ENCODE measurements at regions not wholly inside any gene's neighbourhood (a gene's known extent, or its start where the extent isn't known, plus 50 kb on each side); places are given as distances from the start of the nearest gene placed in this dataset.

DNA sequence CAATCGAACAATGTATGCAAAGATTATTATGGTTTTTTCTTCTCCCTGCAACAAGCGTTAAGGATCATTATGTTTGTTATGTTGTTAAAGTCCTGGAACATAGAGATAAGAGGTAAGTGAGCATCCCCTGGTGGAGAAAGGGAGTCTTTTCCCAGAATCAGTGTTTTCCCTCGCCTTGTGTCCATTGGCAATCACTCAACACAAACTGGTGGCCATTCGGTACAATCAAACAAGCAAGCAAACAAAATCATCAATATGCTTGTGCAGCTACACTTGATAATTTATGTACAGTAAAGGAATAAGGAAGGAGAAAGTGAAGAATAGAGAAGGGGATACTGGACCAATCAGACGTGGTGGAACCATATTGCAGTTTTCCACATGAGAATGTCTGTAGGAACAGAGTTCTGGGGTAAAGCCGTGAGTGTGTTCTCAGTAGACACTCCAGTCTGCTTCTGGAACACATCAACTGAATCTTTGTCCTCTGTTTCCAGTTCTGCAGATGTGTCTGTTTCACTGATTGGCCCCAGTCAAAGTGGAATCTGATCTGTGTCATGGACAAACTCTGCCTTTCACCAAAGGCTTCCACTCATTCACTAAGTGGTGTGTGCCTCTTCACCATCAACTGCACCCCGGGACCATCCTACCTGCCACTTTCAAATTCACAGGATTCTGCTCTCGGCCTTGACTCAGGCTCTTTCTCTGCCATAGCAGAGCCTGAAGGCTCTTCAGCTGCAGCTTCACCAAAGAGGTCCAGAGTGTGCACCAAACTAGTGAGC is 169.5 kb downstream of the AHSP start:
- peak; percentile 71 for DNase-seq
- no peaks in the 10 kb centered on the region for H3K27me3 ChIP-seq (ENCODE audit: control insufficient read depth, insufficient read depth, low read length)
- no peaks in the 10 kb centered on the region for H3K36me3 ChIP-seq (replicated peaks; ENCODE audit: control insufficient read depth, insufficient read depth, low read length)
- no peak overlapping the region for H3K4me3 ChIP-seq (ENCODE audit: insufficient read depth, low read depth, low read length)

DNA sequence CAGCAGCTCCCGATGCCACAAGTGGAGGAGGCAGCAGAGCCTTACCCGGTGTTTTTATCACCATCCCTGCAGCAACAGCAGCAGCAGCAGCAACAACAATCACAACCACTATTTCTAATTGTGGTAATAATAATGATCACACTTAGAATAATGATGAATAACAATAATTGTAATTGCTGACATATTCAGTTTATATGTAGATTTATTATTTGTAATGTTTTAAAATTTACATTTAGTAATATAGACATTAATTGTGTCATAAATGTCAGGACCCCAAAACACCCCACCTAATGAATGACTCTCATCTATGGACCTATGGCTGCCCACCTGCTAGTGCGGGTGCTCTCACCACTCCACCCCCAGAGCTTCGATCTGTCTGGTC is 170.0 kb downstream of the AHSP start:
- H3K27me3 ChIP-seq (ENCODE audit: control insufficient read depth, insufficient read depth, low read length) = no peaks in the 10 kb centered on the region
- H3K36me3 ChIP-seq (replicated peaks; ENCODE audit: control insufficient read depth, insufficient read depth, low read length) = peaks cover 2% of the 10 kb centered on the region
- DNase-seq = no peak
- no peak overlapping the region for H3K4me3 ChIP-seq (ENCODE audit: insufficient read depth, low read depth, low read length)

DNA sequence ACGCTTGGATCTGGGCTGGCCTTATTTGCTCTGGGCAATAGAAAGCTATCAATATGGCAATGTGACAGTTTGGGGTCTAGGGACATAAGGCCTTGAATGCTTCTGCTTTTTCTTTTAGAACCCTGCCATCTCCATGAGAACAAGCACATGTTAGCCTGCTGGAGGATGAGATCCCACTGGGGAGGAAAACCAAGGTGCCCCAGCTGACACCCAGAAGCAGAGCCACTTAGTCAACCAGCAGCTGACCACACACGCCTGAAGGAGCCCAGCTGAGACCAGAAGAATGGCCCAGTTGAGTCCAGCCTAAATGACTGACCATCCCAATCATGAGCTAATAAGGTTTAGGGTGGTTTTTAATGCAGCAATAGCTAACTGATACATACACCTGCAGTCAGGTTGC is 171.2 kb downstream of the AHSP start:
- no peak overlapping the region for H3K4me3 ChIP-seq (ENCODE audit: insufficient read depth, low read depth, low read length)
- no peak for DNase-seq
- H3K27me3 ChIP-seq (ENCODE audit: control insufficient read depth, insufficient read depth, low read length) = no peaks in the 10 kb centered on the region
- peaks cover 9% of the 10 kb centered on the region for H3K36me3 ChIP-seq (replicated peaks; ENCODE audit: control insufficient read depth, insufficient read depth, low read length)

DNA sequence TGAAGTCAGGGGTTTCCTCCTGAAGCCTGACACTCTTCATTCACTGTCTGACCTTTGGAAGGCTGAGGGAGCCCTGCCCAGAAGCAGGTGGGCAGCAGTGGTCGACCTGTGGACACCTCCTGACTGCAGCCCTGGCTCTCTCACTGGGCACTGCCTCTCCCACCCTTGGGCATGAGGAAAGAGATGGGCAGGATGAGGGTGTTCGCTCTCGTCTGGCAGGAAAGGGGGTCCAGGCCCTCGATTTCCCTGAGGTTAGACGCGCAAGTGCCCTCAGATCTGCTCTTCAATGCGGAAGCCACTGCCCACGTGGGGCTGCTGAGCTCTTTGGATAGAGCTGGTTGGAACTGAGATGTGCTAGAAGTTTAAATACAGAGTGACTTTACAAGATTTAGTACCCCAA is 171.9 kb downstream of the AHSP start:
- H3K27me3 ChIP-seq (ENCODE audit: control insufficient read depth, insufficient read depth, low read length) = no peaks in the 10 kb centered on the region
- no peak for DNase-seq
- H3K4me3 ChIP-seq (ENCODE audit: insufficient read depth, low read depth, low read length) = no peak overlapping the region
- H3K36me3 ChIP-seq (replicated peaks; ENCODE audit: control insufficient read depth, insufficient read depth, low read length) = peaks cover 11% of the 10 kb centered on the region

DNA sequence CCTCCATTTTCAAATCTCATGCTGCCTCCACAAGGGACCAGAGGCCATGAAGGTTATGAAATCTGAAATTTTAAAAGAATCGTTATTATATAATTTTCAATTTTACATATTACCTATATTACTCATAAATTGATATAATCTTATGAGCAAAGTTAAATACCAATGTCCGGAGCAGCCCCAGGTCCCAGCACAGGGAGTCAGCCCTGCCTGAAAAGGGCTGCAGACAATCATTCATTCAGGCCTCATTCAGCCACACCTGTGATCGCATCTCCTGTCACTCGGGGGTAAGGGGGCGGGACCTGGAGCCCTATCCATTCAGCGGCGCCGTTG is 172.5 kb downstream of the AHSP start:
- Histone ChIP-seq H3K27me3 (ENCODE audit: control insufficient read depth, insufficient read depth, low read length) (no peaks in the 10 kb centered on the region), H3K4me3 (ENCODE audit: insufficient read depth, low read depth, low read length) (peak overlapping the region; percentile 81), H3K36me3 (replicated peaks; ENCODE audit: control insufficient read depth, insufficient read depth, low read length) (peaks cover 11% of the 10 kb centered on the region)
- no peak for DNase-seq

DNA sequence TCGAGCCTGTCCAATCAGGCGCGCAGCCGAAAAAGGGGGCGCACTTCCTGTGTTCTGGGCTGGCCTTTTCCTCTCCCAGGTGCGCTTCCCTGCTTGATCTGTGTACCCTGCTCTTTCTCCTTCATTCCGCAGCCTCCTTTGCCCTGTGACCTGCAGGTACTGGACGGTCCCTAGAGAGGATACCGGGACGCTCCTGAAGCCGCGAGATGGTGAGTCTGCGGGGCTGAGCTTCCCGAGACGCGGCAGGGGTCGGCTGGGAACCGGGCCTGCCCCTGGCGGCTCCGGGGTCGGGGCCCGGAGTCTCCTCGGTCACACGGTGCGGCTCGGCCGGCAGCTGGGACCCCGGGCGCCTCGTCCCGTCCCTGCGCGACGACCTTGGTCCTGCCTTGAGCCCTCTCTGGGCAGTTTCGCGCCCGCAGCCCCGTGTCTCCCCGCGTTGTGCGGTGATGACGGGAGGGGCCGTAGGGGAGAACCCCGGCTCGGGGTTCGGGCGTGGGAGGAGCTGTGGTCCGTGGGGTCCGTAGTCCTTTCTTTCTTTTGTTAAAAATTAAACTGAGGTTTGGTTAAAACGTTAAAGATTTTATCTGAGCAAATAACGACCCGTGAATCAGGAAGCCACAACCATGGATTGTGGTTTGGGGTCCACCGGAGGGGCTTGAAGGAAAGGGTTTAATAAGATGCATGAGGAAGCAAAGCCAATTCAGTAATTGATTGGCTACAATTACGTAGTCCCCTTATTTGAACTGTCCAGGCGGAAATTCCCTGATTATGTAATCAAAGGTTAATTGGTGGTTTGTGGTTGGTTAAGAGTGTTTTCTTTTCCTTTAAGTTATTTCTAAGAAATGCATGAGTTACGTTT is 172.8 kb upstream of the ZNF267 start:
- Histone ChIP-seq H3K4me3 (ENCODE audit: insufficient read depth, low read depth, low read length) (peak overlapping the region; percentile 81), H3K36me3 (replicated peaks; ENCODE audit: control insufficient read depth, insufficient read depth, low read length) (peaks cover 11% of the 10 kb centered on the region), H3K27me3 (ENCODE audit: control insufficient read depth, insufficient read depth, low read length) (no peaks in the 10 kb centered on the region)
- peak; percentile 93 for DNase-seq

DNA sequence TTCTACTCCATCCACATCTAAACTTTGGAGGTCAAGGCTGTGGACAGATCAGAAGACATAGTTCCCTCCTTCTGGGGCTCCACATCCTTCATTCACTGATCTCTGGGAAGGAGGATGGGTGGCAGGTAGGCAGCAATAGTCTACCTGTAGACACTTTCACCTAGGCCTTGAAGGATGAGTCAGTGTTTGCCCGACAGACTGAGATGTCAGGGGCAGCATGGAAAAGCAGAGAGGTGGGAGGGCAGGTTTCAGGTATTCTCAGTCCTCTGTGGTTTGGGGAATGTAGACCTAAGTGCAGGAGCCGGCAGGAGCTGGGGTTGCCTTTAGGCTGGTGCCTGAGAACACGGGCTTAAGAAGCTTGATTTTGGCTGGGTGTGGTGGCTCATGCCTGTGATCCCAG is 171.9 kb upstream of the ZNF267 start:
- Histone ChIP-seq H3K4me3 (ENCODE audit: insufficient read depth, low read depth, low read length) (no peak overlapping the region), H3K36me3 (replicated peaks; ENCODE audit: control insufficient read depth, insufficient read depth, low read length) (peaks cover 13% of the 10 kb centered on the region)

DNA sequence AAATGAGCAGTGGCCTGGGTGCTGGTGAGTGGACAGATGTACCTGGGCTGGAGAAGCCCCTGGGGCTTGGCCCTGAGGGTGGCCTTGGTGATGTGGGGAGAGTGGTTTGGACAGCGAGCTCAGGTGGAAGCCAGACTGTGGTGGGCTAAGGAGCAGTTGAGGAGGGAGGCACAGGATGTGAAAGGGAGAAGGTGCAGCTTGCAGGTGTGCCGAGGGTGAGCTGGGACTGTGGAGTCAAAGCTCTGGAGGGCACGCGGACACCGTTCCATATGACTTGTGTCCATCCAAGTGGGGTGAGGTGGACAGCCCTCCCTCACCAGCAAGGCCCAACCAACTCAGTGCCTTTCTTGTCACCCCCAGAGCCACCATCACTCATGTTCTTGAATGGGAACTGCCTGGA is 170.8 kb upstream of the ZNF267 start:
- no peak for DNase-seq
- Histone ChIP-seq H3K4me3 (ENCODE audit: insufficient read depth, low read depth, low read length) (no peak overlapping the region), H3K36me3 (replicated peaks; ENCODE audit: control insufficient read depth, insufficient read depth, low read length) (peaks cover 18% of the 10 kb centered on the region), H3K27me3 (ENCODE audit: control insufficient read depth, insufficient read depth, low read length) (no peaks in the 10 kb centered on the region)

More for the DNA sequence above, 171.9 kb upstream of the ZNF267 start:
- DNase-seq = no peak
- H3K27me3 ChIP-seq (ENCODE audit: control insufficient read depth, insufficient read depth, low read length) = no peaks in the 10 kb centered on the region

DNA sequence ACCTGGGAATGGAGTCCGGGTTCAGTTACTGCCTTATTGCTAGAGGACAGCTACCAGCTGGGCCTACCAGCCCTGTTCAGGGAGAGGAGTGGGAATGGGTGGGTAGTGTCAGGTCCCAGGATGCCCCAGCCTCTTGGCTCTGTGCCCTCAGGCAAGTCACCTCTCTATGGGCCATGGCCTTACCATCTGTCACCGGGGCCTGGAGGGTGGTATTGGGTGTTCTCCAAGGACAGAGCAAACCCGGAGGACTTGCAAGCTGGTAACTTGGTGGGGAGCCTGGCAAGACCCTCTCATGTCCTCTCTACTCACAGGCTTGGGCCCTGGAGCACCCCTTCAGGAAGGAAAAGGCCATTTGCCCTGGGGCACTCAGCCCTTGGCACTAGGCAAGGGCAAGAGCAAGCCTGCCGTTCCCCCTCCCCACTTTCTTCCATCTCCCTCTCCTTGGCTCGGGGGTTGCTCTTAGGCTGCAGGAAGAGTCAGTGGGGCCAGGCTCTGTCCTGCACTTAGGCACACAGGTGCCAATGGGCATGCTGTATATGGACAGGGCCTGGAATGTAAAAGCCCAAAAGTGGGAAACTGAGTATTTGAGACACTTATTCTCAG is 170.0 kb upstream of the ZNF267 start:
- no peaks in the 10 kb centered on the region for H3K27me3 ChIP-seq (ENCODE audit: control insufficient read depth, insufficient read depth, low read length)
- H3K36me3 ChIP-seq (replicated peaks; ENCODE audit: control insufficient read depth, insufficient read depth, low read length) = peaks cover 23% of the 10 kb centered on the region
- H3K4me3 ChIP-seq (ENCODE audit: insufficient read depth, low read depth, low read length) = no peak overlapping the region
- peak; percentile 3 for DNase-seq

DNA sequence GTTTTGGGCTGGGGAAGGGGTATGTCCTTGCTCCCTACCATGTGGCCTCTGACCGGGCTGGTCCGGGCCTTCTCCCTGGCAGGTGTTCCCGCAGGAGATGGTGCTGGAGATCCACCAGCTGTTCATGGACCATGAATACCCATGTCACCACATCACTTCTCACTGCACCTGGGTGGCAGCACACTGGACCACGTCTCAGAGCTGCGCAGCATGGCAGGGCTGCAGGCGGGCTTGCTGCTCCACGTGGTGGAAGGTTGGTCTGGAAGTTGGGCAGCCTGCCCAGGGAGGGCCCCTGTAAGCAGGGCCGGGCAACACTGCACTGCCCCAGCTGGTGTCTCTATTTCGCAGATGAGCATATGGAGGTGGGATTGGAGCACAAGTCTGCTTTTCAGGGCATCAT is 169.5 kb upstream of the ZNF267 start:
- H3K36me3 ChIP-seq (replicated peaks; ENCODE audit: control insufficient read depth, insufficient read depth, low read length) = peaks cover 23% of the 10 kb centered on the region
- H3K4me3 ChIP-seq (ENCODE audit: insufficient read depth, low read depth, low read length) = no peak overlapping the region
- H3K27me3 ChIP-seq (ENCODE audit: control insufficient read depth, insufficient read depth, low read length) = no peaks in the 10 kb centered on the region
- DNase-seq = no peak

DNA sequence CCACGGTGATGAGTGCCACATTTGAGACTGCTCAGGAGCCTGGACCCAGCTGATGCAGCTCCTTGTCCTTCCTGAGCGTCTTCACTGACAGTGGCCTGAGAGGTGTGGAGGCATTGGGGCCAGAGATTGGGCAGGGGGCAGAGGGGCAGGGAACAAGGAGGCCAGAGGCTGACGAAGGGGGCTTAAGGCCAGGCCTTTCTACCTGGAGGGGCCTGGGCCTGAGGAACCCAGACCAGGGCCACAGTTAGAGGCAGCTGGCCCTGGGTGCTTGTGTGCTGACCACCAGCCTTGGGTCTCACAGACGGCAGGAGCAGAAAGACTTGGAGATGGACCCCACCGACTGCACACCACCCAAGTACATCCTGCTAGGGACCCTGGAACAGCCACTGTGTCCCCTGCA is 168.2 kb upstream of the ZNF267 start:
- H3K27me3 ChIP-seq (ENCODE audit: control insufficient read depth, insufficient read depth, low read length) = no peaks in the 10 kb centered on the region
- no peak overlapping the region for H3K4me3 ChIP-seq (ENCODE audit: insufficient read depth, low read depth, low read length)
- no peak for DNase-seq
- H3K36me3 ChIP-seq (replicated peaks; ENCODE audit: control insufficient read depth, insufficient read depth, low read length) = peaks cover 23% of the 10 kb centered on the region

DNA sequence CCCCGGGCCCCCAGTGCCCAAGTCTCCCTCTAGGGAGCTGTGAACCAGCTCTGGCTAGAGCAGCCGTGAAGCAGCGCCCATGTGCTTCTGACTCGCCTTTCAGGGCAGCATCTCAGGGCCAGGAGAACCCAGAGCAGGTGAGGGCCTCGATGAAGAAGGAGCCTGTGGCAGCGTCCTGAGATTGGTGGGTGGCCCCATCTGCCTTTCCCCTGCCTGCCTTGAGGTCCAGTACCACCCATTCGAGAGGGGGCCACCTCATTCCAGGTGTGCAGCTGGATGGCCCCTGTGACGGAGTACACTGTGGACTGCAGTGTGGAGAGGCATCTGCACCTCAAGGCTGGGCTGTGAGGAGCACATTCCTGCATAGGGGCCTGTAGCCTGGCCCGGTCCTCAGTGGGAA is 167.3 kb upstream of the ZNF267 start:
- no peak for DNase-seq
- H3K27me3 ChIP-seq (ENCODE audit: control insufficient read depth, insufficient read depth, low read length) = no peaks in the 10 kb centered on the region
- peaks cover 23% of the 10 kb centered on the region for H3K36me3 ChIP-seq (replicated peaks; ENCODE audit: control insufficient read depth, insufficient read depth, low read length)
- H3K4me3 ChIP-seq (ENCODE audit: insufficient read depth, low read depth, low read length) = no peak overlapping the region

DNA sequence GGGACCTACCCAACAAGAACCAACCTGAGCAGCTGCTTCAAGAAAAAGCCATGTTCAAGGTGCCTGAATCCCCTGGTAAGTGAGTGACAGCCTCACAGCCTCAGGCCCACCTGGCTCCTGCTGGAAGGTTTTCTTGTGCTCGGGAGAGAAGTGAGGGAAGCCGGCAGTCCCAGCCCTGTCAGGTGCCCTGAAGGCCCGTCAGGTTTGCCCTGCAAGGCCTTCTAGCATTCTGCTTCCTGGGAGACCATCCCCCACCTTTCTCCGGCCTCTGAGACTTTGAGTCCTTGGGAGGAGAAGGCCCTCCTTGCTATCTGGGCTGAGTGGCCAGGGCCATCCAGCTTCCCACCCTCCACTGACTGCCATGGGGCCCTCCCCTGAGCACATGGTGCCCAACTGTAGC is 166.7 kb upstream of the ZNF267 start:
- DNase-seq = no peak
- Histone ChIP-seq H3K36me3 (replicated peaks; ENCODE audit: control insufficient read depth, insufficient read depth, low read length) (peaks cover 23% of the 10 kb centered on the region), H3K27me3 (ENCODE audit: control insufficient read depth, insufficient read depth, low read length) (no peaks in the 10 kb centered on the region), H3K4me3 (ENCODE audit: insufficient read depth, low read depth, low read length) (no peak overlapping the region)

DNA sequence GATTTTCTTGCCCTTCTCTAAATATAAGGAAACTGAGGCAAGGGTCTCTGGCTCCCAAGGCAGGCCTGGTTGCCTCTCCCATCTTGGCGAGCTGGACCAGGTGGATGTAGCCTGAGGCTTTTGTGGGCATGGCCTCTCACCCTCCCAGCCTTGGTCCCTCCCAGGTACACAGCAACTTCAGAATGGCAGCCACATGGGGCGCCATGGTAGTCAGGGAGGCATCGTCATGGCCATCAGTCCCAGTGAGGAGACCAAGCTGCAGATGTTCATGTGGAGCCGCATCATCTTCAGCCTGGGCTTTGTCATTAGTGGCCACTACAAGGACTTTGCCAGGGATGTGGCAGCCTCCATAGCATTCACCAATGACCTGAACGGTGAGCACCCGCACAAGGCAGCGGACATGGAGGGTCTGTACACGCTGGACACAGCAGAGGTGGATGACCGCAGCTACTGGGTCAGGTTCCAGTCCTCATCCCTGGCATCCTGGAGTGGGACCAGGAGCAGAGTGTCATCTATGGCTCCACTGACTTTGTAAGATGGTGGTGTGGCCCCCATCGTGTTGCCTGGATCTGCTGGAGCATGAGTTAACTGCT is 165.8 kb upstream of the ZNF267 start:
- Histone ChIP-seq H3K36me3 (replicated peaks; ENCODE audit: control insufficient read depth, insufficient read depth, low read length) (peaks cover 21% of the 10 kb centered on the region), H3K27me3 (ENCODE audit: control insufficient read depth, insufficient read depth, low read length) (no peaks in the 10 kb centered on the region), H3K4me3 (ENCODE audit: insufficient read depth, low read depth, low read length) (no peak overlapping the region)
- DNase-seq = peak; percentile 34

DNA sequence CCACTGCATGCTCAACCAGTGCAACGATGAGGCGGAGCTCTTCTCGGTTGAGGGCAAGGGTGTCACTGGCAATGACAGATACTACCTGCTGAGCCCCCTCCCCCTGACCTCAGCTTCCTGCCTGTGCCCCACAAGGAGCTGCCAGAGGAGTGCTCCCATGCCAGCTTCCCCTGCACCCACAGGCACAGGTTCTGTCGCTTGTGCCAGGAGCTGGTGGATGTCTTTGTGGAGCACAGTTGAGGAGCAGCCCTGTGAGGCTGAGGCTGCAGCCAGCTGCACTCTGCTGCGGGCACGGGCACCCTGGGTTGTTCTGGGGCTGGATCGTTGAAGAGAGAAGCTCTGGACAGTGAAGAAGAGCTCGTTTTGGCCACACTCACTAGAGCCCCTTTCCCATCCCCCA is 165.3 kb upstream of the ZNF267 start:
- Histone ChIP-seq H3K36me3 (replicated peaks; ENCODE audit: control insufficient read depth, insufficient read depth, low read length) (peaks cover 17% of the 10 kb centered on the region), H3K4me3 (ENCODE audit: insufficient read depth, low read depth, low read length) (no peak overlapping the region), H3K27me3 (ENCODE audit: control insufficient read depth, insufficient read depth, low read length) (no peaks in the 10 kb centered on the region)
- peak; percentile 11 for DNase-seq
